ENCODE measurements at regions not wholly inside any gene's neighbourhood (a gene's known extent, or its start where the extent isn't known, plus 50 kb on each side); places are given as distances from the start of the nearest gene placed in this dataset.

- TF ChIP-seq CTCF (IDR thresholded peaks at IDR 0.05) (no peak), POLR2A (IDR thresholded peaks at IDR 0.05; ENCODE audit: low read depth) (no peak), POLR2AphosphoS5 (IDR thresholded peaks at IDR 0.05) (no peak), EP300 (IDR thresholded peaks at IDR 0.05) (no peak)
These were observed 440.3 kb upstream of the ONECUT1 start for GRCh38 chr15:53230473-53230872.

Data from esophagus muscularis mucosa (tissue), 4 donors.